ENCODE measurements at regions not wholly inside any gene's neighbourhood (a gene's known extent, or its start where the extent isn't known, plus 50 kb on each side); places are given as distances from the start of the nearest gene placed in this dataset.

DNA sequence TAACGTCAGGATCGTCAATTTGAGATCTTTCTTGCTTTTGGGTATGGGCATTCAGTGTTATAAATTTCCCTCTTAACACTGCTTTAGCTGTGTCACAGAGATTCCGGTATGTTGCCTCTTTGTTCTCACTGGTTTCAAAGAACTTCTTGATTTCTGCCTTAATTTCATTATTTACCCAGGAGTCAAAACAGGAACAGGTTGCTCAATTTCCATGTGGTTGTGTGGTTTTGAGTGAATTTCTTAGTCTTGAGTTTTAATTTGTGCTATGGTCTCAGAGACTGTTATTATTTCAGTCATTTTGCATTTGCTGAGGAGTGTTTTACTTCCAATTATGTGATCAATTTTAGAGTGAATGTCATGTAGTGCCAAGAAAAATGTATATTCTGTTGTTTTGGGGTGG lies 153.1 kb downstream of the PCDH17 start:
- no peak for DNase-seq (ENCODE audit: low spot score)
- no peak for TF ChIP-seq CTCF (IDR thresholded peaks at IDR 0.05; ENCODE audit: extremely low read depth, missing control alignments)

GRCh38 chr13:57787058-57787791 lies 155.7 kb downstream of the PCDH17 start:
- DNase-seq (ENCODE audit: low spot score) = no peak
- TF ChIP-seq CTCF (IDR thresholded peaks at IDR 0.05; ENCODE audit: extremely low read depth, missing control alignments) = no peak

GRCh38 chr13:57799624-57800023 lies 168.1 kb downstream of the PCDH17 start:
- TF ChIP-seq CTCF (IDR thresholded peaks at IDR 0.05; ENCODE audit: extremely low read depth, missing control alignments) = no peak
- DNase-seq (ENCODE audit: low spot score) = no peak

DNA sequence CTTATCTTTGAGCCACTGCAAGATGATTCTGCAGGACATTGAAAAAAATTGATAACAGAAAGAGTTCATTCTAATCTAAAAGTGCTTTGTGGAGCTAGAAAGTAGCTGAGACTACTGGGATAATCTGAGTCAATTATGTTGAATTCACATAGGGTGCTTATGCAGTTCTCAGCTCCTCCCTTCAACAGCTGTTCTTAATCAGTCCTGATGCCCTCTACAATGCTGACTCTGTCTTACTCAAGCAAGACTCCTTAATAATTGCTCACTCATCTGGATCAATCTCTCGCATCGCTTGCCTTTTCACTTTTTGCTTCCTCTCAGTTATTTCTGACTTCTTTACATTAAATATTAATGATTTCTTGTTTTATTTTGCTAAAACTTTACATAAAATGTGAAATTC lies 182.1 kb downstream of the PCDH17 start:
- DNase-seq (ENCODE audit: low spot score) = no peak

DNA sequence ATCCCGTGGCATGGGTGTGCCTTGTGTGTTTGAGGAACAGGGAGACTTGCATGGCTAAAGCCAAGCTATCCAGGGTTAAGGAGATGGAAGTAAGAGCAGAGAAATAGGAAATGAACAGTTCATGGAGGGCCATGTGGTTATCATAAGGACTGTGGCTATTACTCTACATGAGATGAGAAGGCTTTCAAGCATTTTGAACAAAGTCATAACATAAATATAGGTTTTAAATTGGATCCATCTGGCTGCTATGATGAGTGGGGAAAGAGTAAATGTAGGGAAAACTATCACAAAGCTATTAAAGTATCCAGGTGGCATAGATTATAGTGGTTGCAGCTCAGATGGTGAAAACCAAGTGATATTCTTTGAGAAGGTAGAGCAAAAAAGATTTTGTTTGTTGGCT lies 184.1 kb downstream of the PCDH17 start:
- TF ChIP-seq CTCF (IDR thresholded peaks at IDR 0.05; ENCODE audit: extremely low read depth, missing control alignments) = no peak
- DNase-seq (ENCODE audit: low spot score) = no peak

More for the DNA sequence above, 182.1 kb downstream of the PCDH17 start:
- no peak for TF ChIP-seq CTCF (IDR thresholded peaks at IDR 0.05; ENCODE audit: extremely low read depth, missing control alignments)

DNA sequence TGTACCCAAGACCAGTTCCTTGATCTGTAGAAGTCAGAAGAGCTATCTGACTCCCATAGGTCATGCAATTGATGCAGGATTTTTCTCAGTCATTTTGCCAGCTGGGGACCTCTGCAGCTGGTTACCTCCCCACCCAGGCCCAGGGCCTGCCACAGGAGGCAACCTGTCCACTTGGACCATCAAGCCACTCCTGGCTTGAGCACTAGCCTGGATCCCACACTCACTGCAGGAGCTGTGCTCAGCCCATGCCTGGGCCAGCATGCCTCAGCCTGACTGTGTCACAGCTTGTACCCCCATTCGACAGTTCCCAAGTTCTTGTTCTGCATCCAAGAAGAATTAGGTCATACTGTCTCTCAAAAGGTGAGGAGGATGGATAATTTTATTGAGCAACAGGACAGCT lies 189.4 kb downstream of the PCDH17 start:
- TF ChIP-seq CTCF (IDR thresholded peaks at IDR 0.05; ENCODE audit: extremely low read depth, missing control alignments) = no peak
- no peak for DNase-seq (ENCODE audit: low spot score)

GRCh38 chr13:57823704-57824103 lies 192.2 kb downstream of the PCDH17 start:
- no peak for DNase-seq (ENCODE audit: low spot score)
- no peak for TF ChIP-seq CTCF (IDR thresholded peaks at IDR 0.05; ENCODE audit: extremely low read depth, missing control alignments)
